ENCODE measurements at regions not wholly inside any gene's neighbourhood (a gene's known extent, or its start where the extent isn't known, plus 50 kb on each side); places are given as distances from the start of the nearest gene placed in this dataset.

- Histone ChIP-seq H3K4me3 (no peak overlapping the region), H3K4me1 (replicated peaks in 1 of 2) (no peaks in the 10 kb centered on the region), H3K9me3 (replicated peaks in 1 of 3) (no peaks in the 10 kb centered on the region), H3K36me3 (replicated peaks in 1 of 2) (no peaks in the 10 kb centered on the region), H3K27me3 (no peaks in the 10 kb centered on the region), H3K27ac (no peak overlapping the region)
- TF ChIP-seq, protein P1, sequence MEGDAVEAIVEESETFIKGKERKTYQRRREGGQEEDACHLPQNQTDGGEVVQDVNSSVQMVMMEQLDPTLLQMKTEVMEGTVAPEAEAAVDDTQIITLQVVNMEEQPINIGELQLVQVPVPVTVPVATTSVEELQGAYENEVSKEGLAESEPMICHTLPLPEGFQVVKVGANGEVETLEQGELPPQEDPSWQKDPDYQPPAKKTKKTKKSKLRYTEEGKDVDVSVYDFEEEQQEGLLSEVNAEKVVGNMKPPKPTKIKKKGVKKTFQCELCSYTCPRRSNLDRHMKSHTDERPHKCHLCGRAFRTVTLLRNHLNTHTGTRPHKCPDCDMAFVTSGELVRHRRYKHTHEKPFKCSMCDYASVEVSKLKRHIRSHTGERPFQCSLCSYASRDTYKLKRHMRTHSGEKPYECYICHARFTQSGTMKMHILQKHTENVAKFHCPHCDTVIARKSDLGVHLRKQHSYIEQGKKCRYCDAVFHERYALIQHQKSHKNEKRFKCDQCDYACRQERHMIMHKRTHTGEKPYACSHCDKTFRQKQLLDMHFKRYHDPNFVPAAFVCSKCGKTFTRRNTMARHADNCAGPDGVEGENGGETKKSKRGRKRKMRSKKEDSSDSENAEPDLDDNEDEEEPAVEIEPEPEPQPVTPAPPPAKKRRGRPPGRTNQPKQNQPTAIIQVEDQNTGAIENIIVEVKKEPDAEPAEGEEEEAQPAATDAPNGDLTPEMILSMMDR (IDR thresholded peaks at IDR 0.05): no peak
- no peak for TF ChIP-seq POLR2A (IDR thresholded peaks at IDR 0.05)
- no peak for DNase-seq
- intact Hi-C loops (cut with DNase I): no loop called here
- 55 to 69% (median 66%) methylated on average over 3 of the region's 3 CpGs for WGBS, 4 donors
These were observed 193.4 kb downstream of the ADAMTS15 start for GRCh38 chr11:130641876-130642275.

GRCh38 chr11:130642994-130643393 lies 194.5 kb downstream of the ADAMTS15 start:
- 61 to 71% (median 68%) methylated on average over 1 of the region's 1 CpG for WGBS, 4 donors
- DNase-seq: no peak
- Histone ChIP-seq H3K4me3 (no peak overlapping the region), H3K36me3 (replicated peaks in 1 of 2) (no peaks in the 10 kb centered on the region), H3K27me3 (no peaks in the 10 kb centered on the region), H3K9me3 (replicated peaks in 1 of 3) (no peaks in the 10 kb centered on the region), H3K27ac (no peak overlapping the region), H3K4me1 (replicated peaks in 1 of 2) (no peaks in the 10 kb centered on the region)
- TF ChIP-seq POLR2A (IDR thresholded peaks at IDR 0.05): no peak
- TF ChIP-seq, protein P1 (IDR thresholded peaks at IDR 0.05): no peak
- intact Hi-C loops (cut with DNase I): no loop called here

DNA sequence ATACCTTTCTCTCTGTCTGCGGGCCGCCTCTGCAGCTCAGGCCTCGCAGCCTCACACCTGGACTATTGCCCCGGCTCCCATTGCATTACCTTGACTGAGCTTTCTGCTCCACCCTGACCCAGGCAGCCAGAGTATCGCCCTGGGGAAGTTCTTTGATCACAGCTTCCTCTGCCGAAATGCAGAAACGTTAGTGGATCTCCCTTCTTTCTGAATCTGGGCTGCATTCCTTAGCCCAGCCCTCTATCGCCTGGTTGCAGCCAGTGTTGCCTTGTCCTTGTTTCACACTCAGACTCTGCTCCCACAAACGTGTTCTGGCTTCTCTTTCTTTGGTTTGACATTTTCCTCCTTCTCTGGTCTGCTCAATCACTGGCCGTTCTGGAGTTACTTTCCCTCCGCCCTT lies 195.7 kb downstream of the ADAMTS15 start:
- intact Hi-C loops (cut with DNase I): no loop called here
- DNase-seq: no peak
- no peaks in the 10 kb centered on the region for H3K36me3 ChIP-seq (replicated peaks in 1 of 2)
- no peaks in the 10 kb centered on the region for H3K9me3 ChIP-seq (replicated peaks in 1 of 3)
- no peaks in the 10 kb centered on the region for H3K27me3 ChIP-seq
- no peak for TF ChIP-seq POLR2A (IDR thresholded peaks at IDR 0.05)
- TF ChIP-seq, protein P1 (IDR thresholded peaks at IDR 0.05): no peak
- H3K4me1 ChIP-seq (replicated peaks in 1 of 2): no peaks in the 10 kb centered on the region
- no peak overlapping the region for H3K4me3 ChIP-seq
- no peak overlapping the region for H3K27ac ChIP-seq
- WGBS, 4 donors: 50 to 58% (median 57%) methylated on average over 11 of the region's 11 CpGs

GRCh38 chr11:130645164-130645842 lies 196.9 kb downstream of the ADAMTS15 start:
- Histone ChIP-seq H3K9me3 (replicated peaks in 1 of 3) (no peaks in the 10 kb centered on the region), H3K27ac (no peak overlapping the region), H3K36me3 (replicated peaks in 1 of 2) (no peaks in the 10 kb centered on the region), H3K27me3 (no peaks in the 10 kb centered on the region), H3K4me1 (replicated peaks in 1 of 2) (no peaks in the 10 kb centered on the region), H3K4me3 (no peak overlapping the region)
- TF ChIP-seq, protein P1 (IDR thresholded peaks at IDR 0.05): no peak
- TF ChIP-seq POLR2A (IDR thresholded peaks at IDR 0.05): no peak
- no peak for DNase-seq
- WGBS, 4 donors: 78 to 87% (median 81%) methylated on average over 10 of the region's 10 CpGs
- intact Hi-C loops (cut with DNase I): no loop called here
